GM19468 (cell line): ENCODE measurements at regions not wholly inside any gene's neighbourhood (a gene's known extent, or its start where the extent isn't known, plus 50 kb on each side); places are given as distances from the start of the nearest gene placed in this dataset.
"Not testable (repeated sequence)": the region's sequence is repeated elsewhere in the genome, so short reads cannot be mapped to it uniquely, and the experiment has no call there.

Experiments used
- ATAC-seq: cut with Tn5 transposase; IDR thresholded peaks from one replicate; pipeline ENCODE4 v1.9.1; 2021; ENCODE audit warnings: mild to moderate bottlenecking, moderate library complexity, moderate number of reproducible peaks; ENCODE audit not compliant: unreplicated experiment; ENCODE audit errors: extremely low read depth

- ATAC-seq: no peak
Measured at GRCh38 chr20:53782612-53783246, 189.1 kb upstream of the ZNF217 start.

GRCh38 chr20:53779822-53780221 is 186.2 kb upstream of the ZNF217 start:
- no peak for ATAC-seq

- ATAC-seq: no peak
Measured at GRCh38 chr20:53778736-53779135, 185.1 kb upstream of the ZNF217 start.

GRCh38 chr20:53778041-53778516 is 184.4 kb upstream of the ZNF217 start:
- no peak for ATAC-seq

GRCh38 chr20:53777402-53777801 is 183.8 kb upstream of the ZNF217 start:
- ATAC-seq: not testable (repeated sequence)

- no peak for ATAC-seq
Measured at GRCh38 chr20:53776858-53777257, 183.2 kb upstream of the ZNF217 start.

GRCh38 chr20:53774461-53775203 is 181.0 kb upstream of the ZNF217 start:
- no peak for ATAC-seq

GRCh38 chr20:53773792-53774401 is 180.3 kb upstream of the ZNF217 start:
- ATAC-seq: no peak

GRCh38 chr20:53773066-53773791 is 179.6 kb upstream of the ZNF217 start:
- ATAC-seq: not testable (repeated sequence)

- ATAC-seq: no peak
Measured at GRCh38 chr20:53769041-53769440, 175.4 kb upstream of the ZNF217 start.

- no peak for ATAC-seq
Measured at GRCh38 chr20:53768329-53768728, 174.7 kb upstream of the ZNF217 start.

- peak; percentile 46 for ATAC-seq
Measured at GRCh38 chr20:53767206-53767930, 173.7 kb upstream of the ZNF217 start.

- ATAC-seq: no peak
Measured at GRCh38 chr20:53764415-53764800, 170.8 kb upstream of the ZNF217 start.

- ATAC-seq: no peak
Measured at GRCh38 chr20:53763707-53764414, 170.2 kb upstream of the ZNF217 start.

GRCh38 chr20:53762423-53762798 is 168.8 kb upstream of the ZNF217 start:
- ATAC-seq: not testable (repeated sequence)

GRCh38 chr20:53760025-53760441 is 166.4 kb upstream of the ZNF217 start:
- ATAC-seq: no peak

GRCh38 chr20:53757472-53757913 is 163.9 kb upstream of the ZNF217 start:
- no peak for ATAC-seq

GRCh38 chr20:53755733-53756531 is 162.3 kb upstream of the ZNF217 start:
- no peak for ATAC-seq
